ENCODE measurements at regions not wholly inside any gene's neighbourhood (a gene's known extent, or its start where the extent isn't known, plus 50 kb on each side); places are given as distances from the start of the nearest gene placed in this dataset.

DNA sequence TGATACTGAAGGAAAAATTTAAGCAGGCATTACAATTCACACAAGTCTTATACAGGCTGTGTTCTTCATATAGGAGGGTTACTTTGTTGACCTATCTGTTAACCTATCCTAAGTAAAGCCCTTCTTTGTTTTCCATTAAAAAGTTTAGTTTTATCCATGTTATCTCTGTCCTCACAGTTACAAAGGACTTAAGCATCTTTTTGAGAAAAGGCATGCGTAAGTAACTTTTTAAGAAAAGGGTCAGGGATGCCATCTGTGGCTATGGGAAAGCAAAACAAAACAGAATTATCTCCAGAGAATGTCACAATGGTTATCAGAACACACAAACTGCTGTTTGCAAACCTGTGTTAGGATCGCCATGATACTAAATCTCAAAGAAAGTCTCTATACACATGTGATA lies 295.8 kb upstream of the MTPN start:
- H3K4me3 Mint-ChIP-seq: no peak overlapping the region
- Histone ChIP-seq H3K27ac (ENCODE audit: low read length in 2 of 2) (no peak overlapping the region), H3K4me3 (ENCODE audit: control extremely low read depth in 1 of 5, extremely low read depth in 1 of 5, insufficient read depth in 1 of 5, low read depth in 2 of 5, low read length in 4 of 5) (no peak overlapping the region), H3K36me3 (replicated peaks in 1 of 2; ENCODE audit: control extremely low read depth in 1 of 2, control insufficient read depth in 1 of 2, extremely low read depth in 1 of 2, insufficient read depth in 2 of 2, low read length in 1 of 2) (no peaks in the 10 kb centered on the region), H3K9me3 (ENCODE audit: control extremely low read depth in 1 of 3, control insufficient read depth in 2 of 3, insufficient read depth in 1 of 3, low read length in 2 of 3) (no peaks in the 10 kb centered on the region), H3K4me1 (ENCODE audit: control insufficient read depth in 2 of 2, insufficient read depth in 2 of 2, low read length in 2 of 2) (no peaks in the 10 kb centered on the region), H3K9ac (ENCODE audit: low read length) (no peak overlapping the region), H2AFZ (ENCODE audit: insufficient read depth, low read depth, low read length, poor library complexity, severe bottlenecking) (no peak overlapping the region), H4K20me1 (ENCODE audit: control insufficient read depth, insufficient read depth, low read length, poor library complexity, severe bottlenecking) (no peaks in the 10 kb centered on the region), H3K79me2 (ENCODE audit: control insufficient read depth, insufficient read depth, low read length) (no peaks in the 10 kb centered on the region), H3K4me2 (replicated peaks; ENCODE audit: low read depth, low read length, poor library complexity, severe bottlenecking) (no peak overlapping the region), H3K27me3 (replicated peaks in 1 of 4; ENCODE audit: control extremely low read depth in 1 of 4, control insufficient read depth in 3 of 4, insufficient read depth in 4 of 4, low read length in 3 of 4) (no peaks in the 10 kb centered on the region)
- peaks cover 1% of the 10 kb centered on the region for H3K9me3 Mint-ChIP-seq (ENCODE audit: insufficient read depth)
- H3K27ac Mint-ChIP-seq: no peak overlapping the region
- no peaks in the 10 kb centered on the region for H3K27me3 Mint-ChIP-seq
- ATAC-seq (ENCODE audit: low read depth) (no peak), DNase-seq (no peak)
- POLR2A ChIA-PET: no interaction called here
- TF ChIP-seq EZH2 (IDR thresholded peaks at IDR 0.05; ENCODE audit: borderline replicate concordance, insufficient read depth, low read depth, low read length, poor library complexity, severe bottlenecking): no peak
- TF ChIP-seq, protein P1, sequence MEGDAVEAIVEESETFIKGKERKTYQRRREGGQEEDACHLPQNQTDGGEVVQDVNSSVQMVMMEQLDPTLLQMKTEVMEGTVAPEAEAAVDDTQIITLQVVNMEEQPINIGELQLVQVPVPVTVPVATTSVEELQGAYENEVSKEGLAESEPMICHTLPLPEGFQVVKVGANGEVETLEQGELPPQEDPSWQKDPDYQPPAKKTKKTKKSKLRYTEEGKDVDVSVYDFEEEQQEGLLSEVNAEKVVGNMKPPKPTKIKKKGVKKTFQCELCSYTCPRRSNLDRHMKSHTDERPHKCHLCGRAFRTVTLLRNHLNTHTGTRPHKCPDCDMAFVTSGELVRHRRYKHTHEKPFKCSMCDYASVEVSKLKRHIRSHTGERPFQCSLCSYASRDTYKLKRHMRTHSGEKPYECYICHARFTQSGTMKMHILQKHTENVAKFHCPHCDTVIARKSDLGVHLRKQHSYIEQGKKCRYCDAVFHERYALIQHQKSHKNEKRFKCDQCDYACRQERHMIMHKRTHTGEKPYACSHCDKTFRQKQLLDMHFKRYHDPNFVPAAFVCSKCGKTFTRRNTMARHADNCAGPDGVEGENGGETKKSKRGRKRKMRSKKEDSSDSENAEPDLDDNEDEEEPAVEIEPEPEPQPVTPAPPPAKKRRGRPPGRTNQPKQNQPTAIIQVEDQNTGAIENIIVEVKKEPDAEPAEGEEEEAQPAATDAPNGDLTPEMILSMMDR (IDR thresholded peaks at IDR 0.05): no peak
- intact Hi-C loops (cut with micrococcal nuclease): no loop called here
- H3K4me1 Mint-ChIP-seq: no peaks in the 10 kb centered on the region
- WGBS (ENCODE audit: insufficient coverage): no CpG with 5 or more reads among the region's 2 CpGs
- CTCF ChIA-PET: no interaction called here

DNA sequence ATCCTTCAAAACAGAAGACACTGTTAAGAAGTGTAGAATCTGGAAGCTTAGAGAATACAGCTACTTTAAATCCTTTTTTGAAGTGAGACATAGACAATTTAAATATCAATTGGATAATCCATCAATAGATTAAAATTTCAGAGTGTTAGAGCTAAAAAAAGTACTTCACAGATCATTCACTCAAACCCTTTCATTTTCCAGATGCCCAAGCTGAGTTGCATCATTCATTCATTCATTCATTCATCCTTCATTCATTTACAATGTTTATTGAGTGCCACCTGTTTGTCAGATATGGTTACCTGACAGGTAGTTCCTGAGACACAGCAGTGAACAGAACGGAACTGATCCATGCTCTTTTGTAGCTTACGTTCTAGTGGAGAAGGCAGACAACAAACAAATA lies 290.7 kb upstream of the MTPN start:
- no peak overlapping the region for H3K9ac ChIP-seq (ENCODE audit: low read length)
- H3K4me2 ChIP-seq (replicated peaks; ENCODE audit: low read depth, low read length, poor library complexity, severe bottlenecking): no peak overlapping the region
- H3K36me3 ChIP-seq (replicated peaks in 1 of 2; ENCODE audit: control extremely low read depth in 1 of 2, control insufficient read depth in 1 of 2, extremely low read depth in 1 of 2, insufficient read depth in 2 of 2, low read length in 1 of 2): no peaks in the 10 kb centered on the region
- CTCF ChIA-PET: interaction anchor here (0.6 kb wide), 1 partner anchor 136 kb away, joined by 3 read pairs; no protein-coding TSS in a partner anchor
- H3K27me3 Mint-ChIP-seq: no peaks in the 10 kb centered on the region
- H3K4me1 ChIP-seq (ENCODE audit: control insufficient read depth in 2 of 2, insufficient read depth in 2 of 2, low read length in 2 of 2): no peaks in the 10 kb centered on the region
- no peaks in the 10 kb centered on the region for H3K79me2 ChIP-seq (ENCODE audit: control insufficient read depth, insufficient read depth, low read length)
- peaks cover 4 to 17% (median 6%) of the 10 kb centered on the region in 3 donors for H3K9me3 ChIP-seq (ENCODE audit: control extremely low read depth in 1 of 3, control insufficient read depth in 2 of 3, insufficient read depth in 1 of 3, low read length in 2 of 3)
- no peaks in the 10 kb centered on the region for H3K4me1 Mint-ChIP-seq
- H3K4me3 Mint-ChIP-seq: no peak overlapping the region
- H3K9me3 Mint-ChIP-seq (ENCODE audit: insufficient read depth): peaks cover 10% of the 10 kb centered on the region
- H3K27ac ChIP-seq (ENCODE audit: low read length in 2 of 2): no peak overlapping the region
- H3K27ac Mint-ChIP-seq: no peak overlapping the region
- ATAC-seq (ENCODE audit: low read depth) (no peak), DNase-seq (no peak)
- H3K27me3 ChIP-seq (replicated peaks in 1 of 4; ENCODE audit: control extremely low read depth in 1 of 4, control insufficient read depth in 3 of 4, insufficient read depth in 4 of 4, low read length in 3 of 4): no peaks in the 10 kb centered on the region
- no peak overlapping the region for H3K4me3 ChIP-seq (ENCODE audit: control extremely low read depth in 1 of 5, extremely low read depth in 1 of 5, insufficient read depth in 1 of 5, low read depth in 2 of 5, low read length in 4 of 5)
- no peak for TF ChIP-seq EZH2 (IDR thresholded peaks at IDR 0.05; ENCODE audit: borderline replicate concordance, insufficient read depth, low read depth, low read length, poor library complexity, severe bottlenecking)
- no peaks in the 10 kb centered on the region for H4K20me1 ChIP-seq (ENCODE audit: control insufficient read depth, insufficient read depth, low read length, poor library complexity, severe bottlenecking)
- intact Hi-C loops (cut with micrococcal nuclease): no loop called here
- POLR2A ChIA-PET: no interaction called here
- no CpG with 5 or more reads among the region's 2 CpGs for WGBS (ENCODE audit: insufficient coverage)
- H2AFZ ChIP-seq (ENCODE audit: insufficient read depth, low read depth, low read length, poor library complexity, severe bottlenecking): no peak overlapping the region

All from B cell (primary cell).